ENCODE measurements at regions not wholly inside any gene's neighbourhood (a gene's known extent, or its start where the extent isn't known, plus 50 kb on each side); places are given as distances from the start of the nearest gene placed in this dataset.

GRCh38 chr6:25089442-25089841, 153.7 kb upstream of the RIPOR2 start (continued):
- TF ChIP-seq CHD7 (IDR thresholded peaks at IDR 0.05; ENCODE audit: insufficient replicate concordance, low read length) (no peak), E2F6 (IDR thresholded peaks at IDR 0.05) (no peak), SAP30 (IDR thresholded peaks at IDR 0.05; ENCODE audit: insufficient read depth, insufficient replicate concordance, low read length) (no peak), SIN3A (conservative IDR thresholded peaks at IDR 0.05 in 1 of 2, IDR thresholded peaks at IDR 0.05 in 1 of 2; ENCODE audit: low read depth in 1 of 2, low read length in 2 of 2) (no peak), MAX (IDR thresholded peaks at IDR 0.05) (no peak), JUND (IDR thresholded peaks at IDR 0.05; ENCODE audit: low read length) (no peak)

All from H1 (cell line).